GM19397 (cell line): ENCODE measurements at regions not wholly inside any gene's neighbourhood (a gene's known extent, or its start where the extent isn't known, plus 50 kb on each side); places are given as distances from the start of the nearest gene placed in this dataset.
"Not testable (repeated sequence)": the region's sequence is repeated elsewhere in the genome, so short reads cannot be mapped to it uniquely, and the experiment has no call there.

Experiments used
- ATAC-seq: cut with Tn5 transposase; IDR thresholded peaks from one replicate; pipeline ENCODE4 v1.9.1; 2021; ENCODE audit warnings: mild to moderate bottlenecking, moderate library complexity; ENCODE audit not compliant: unreplicated experiment

- not testable (repeated sequence) for ATAC-seq
These were observed 55.3 kb downstream of the BBS10 start for GRCh38 chr12:76292891-76293290.

GRCh38 chr12:76292305-76292704 lies 55.9 kb downstream of the BBS10 start:
- not testable (repeated sequence) for ATAC-seq

GRCh38 chr12:76290963-76291859 lies 57.0 kb downstream of the BBS10 start:
- ATAC-seq: no peak

- ATAC-seq: no peak
These were observed 60.0 kb downstream of the BBS10 start for GRCh38 chr12:76288218-76288617.

GRCh38 chr12:76284816-76285750 lies 63.1 kb downstream of the BBS10 start:
- ATAC-seq: no peak

GRCh38 chr12:76282744-76283143 lies 65.5 kb downstream of the BBS10 start:
- ATAC-seq: no peak

GRCh38 chr12:76277480-76277879 lies 70.7 kb downstream of the BBS10 start:
- no peak for ATAC-seq

GRCh38 chr12:76276499-76277151 lies 71.6 kb downstream of the BBS10 start:
- no peak for ATAC-seq

GRCh38 chr12:76275511-76276093 lies 72.6 kb downstream of the BBS10 start:
- ATAC-seq: no peak

GRCh38 chr12:76274420-76275083 lies 73.7 kb downstream of the BBS10 start:
- ATAC-seq: no peak

GRCh38 chr12:76272287-76272686 lies 75.9 kb downstream of the BBS10 start:
- no peak for ATAC-seq

GRCh38 chr12:76270657-76271358 lies 77.4 kb downstream of the BBS10 start:
- ATAC-seq: no peak

- ATAC-seq: no peak
These were observed 79.9 kb downstream of the BBS10 start for GRCh38 chr12:76268267-76268666.

- ATAC-seq: no peak
These were observed 81.4 kb downstream of the BBS10 start for GRCh38 chr12:76266797-76267196.

GRCh38 chr12:76265424-76266180 lies 82.6 kb downstream of the BBS10 start:
- ATAC-seq: no peak

- ATAC-seq: no peak
These were observed 83.6 kb downstream of the BBS10 start for GRCh38 chr12:76264611-76265012.

GRCh38 chr12:76263696-76264095 lies 84.5 kb downstream of the BBS10 start:
- no peak for ATAC-seq

GRCh38 chr12:76260390-76260748 lies 87.8 kb downstream of the BBS10 start:
- no peak for ATAC-seq
